ENCODE measurements at regions not wholly inside any gene's neighbourhood (a gene's known extent, or its start where the extent isn't known, plus 50 kb on each side); places are given as distances from the start of the nearest gene placed in this dataset.
"Not testable (repeated sequence)": the region's sequence is repeated elsewhere in the genome, so short reads cannot be mapped to it uniquely, and the experiment has no call there.

DNA sequence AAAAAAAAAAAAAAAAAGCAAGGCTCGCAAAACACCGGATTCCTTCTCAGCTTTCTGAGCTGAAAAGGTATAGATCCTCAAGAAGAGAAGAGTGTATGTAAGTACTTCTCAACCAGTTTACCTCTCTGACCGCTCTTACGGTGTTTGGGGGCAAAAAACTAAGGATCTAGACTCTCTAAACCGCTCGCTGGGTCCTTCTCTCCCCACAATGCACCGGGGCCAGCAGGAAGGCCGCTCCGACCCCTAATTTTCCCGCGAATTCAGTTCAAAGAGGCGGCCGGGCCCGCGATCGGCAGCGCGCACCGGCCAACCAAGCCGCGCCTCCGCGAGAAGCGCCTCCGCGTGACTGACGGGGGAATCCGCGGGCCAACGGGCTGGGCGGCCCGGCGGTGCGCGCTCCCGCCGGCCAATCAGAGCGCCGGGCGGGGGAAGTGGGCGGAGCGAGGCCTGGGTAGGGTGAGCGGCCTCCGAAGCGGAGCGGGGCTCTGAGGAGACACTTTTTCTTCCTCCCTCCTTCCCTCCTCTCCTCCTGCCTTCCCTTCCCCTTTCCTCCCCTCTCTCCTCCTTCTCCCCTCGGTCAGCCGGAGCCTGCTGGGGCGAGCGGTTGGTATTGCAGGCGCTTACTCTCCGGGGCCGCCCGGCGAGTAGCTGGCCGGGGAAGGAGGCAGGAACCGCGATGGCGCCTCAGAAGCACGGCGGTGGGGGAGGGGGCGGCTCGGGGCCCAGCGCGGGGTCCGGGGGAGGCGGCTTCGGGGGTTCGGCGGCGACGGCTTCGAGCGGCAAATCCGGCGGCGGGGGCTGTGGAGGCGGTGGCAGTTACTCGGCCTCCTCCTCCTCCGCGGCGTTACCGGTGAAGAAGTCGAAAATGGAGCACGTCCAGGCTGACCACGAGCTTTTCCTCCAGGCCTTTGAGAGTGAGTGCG, 93.0 kb downstream of the CRLF3 start:
- DNase-seq (ENCODE audit: low read depth in 2 of 2), result peak; percentile 66 to 80

GRCh38 chr17:30730837-30731209, 93.7 kb downstream of the CRLF3 start:
- DNase-seq (ENCODE audit: low read depth in 2 of 2), result not testable (repeated sequence)

DNA sequence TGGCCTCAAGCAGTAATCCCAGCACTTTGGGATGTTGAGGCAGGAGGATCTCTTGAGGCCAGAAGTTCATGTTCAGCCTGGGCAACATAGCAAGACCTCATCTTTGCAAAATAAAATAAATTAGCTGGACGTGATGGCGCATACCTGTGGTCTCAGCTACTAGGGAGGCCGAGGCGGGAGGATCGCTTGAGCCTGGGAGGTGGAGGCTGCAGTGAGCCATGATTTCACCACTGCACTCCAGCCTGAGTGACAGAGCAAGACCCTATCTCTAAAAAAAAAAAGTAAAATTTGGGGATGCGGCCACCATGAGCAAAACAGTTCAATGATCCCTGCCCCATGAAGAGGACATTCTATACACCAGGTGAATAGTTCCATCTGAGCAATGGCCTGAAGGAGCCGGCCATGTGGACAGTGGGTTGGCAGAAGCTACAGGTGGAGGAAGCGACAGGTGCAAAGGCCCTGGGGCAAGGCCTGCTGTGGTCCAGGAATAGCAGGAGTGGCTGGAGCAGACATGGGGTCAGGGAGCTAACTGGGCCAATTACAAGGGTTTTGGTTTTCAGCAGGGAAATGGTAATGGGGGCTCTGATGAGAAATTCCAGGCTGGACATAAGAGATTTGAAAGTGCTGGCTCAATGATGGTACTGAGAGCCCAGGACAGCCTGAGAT, 94.2 kb downstream of the CRLF3 start:
- not testable (repeated sequence) for DNase-seq (ENCODE audit: low read depth in 2 of 2)

GRCh38 chr17:30729471-30730170, 94.9 kb downstream of the CRLF3 start:
- DNase-seq (ENCODE audit: low read depth in 2 of 2), result not testable (repeated sequence)

- not testable (repeated sequence) for DNase-seq (ENCODE audit: low read depth in 2 of 2)
These were observed 97.0 kb downstream of the CRLF3 start for GRCh38 chr17:30727517-30727916.

- DNase-seq (ENCODE audit: low read depth in 2 of 2), result not testable (repeated sequence)
These were observed 97.8 kb downstream of the CRLF3 start for GRCh38 chr17:30726734-30727133.

- DNase-seq (ENCODE audit: low read depth in 2 of 2), result not testable (repeated sequence)
These were observed 98.2 kb downstream of the CRLF3 start for GRCh38 chr17:30726310-30726709.

DNA sequence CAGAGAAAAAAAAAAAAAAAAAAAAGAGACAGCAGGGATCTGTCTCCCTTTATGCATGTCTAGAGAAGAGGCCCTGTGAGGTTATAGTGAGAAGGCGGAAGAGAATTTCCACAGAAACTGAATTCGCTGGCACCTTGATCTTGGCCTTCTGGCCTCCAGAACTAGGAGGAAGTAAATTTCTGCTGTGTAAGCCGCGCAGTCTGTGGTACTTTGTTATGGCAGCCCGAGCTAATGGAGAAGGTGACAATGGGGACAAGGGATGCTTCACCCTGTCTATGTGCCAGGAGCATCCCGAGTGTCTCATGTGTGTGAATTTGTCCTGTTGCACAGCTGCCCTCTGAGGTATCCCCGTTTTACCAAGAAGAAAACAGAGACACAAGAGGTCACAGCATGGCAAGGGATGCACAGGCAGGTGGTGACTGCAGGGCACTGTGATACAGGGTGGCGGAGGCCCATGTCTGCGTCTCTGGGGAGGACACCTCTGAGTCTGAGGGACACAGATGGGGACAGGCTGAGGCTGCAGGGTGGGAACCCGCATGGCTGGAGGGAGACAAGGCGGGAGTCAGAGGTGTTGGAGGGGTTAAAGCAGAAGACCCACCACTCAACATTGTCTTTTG, 100.3 kb downstream of the CRLF3 start:
- DNase-seq (ENCODE audit: low read depth in 2 of 2), result not testable (repeated sequence)

DNA sequence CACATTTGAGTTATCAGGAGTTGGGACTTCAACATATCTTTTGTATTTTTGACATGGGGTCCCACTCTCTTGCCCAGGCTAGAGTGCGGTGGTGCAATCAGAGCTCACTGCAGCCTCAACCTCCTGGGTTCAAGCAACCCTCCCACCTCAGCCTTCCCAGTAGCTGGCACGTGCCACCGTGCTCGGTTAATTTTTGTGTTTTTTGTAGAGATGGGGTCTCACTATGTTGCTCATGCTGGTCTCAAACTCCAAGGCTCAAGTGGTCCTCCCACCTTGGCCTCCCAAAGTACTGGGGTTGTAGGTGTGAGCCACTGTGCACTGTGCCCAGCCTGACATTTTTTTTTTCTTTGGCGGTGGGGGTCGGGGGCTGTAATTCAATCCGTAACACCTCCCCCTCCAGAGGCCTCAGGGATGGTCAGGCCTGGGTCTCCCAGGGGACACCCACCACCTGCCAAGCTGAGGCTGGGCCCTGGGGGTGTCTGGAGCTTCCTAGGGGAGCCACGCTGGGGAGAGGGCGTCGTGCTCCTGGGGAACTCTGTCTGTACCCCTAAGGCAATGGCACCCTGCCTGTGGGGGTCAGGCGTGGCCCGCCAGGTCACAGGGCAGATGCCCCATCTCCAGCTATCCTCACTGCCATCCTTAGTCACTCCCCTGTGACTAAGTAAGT, 102.2 kb downstream of the CRLF3 start:
- not testable (repeated sequence) for DNase-seq (ENCODE audit: low read depth in 2 of 2)

- not testable (repeated sequence) for DNase-seq (ENCODE audit: low read depth in 2 of 2)
These were observed 103.5 kb downstream of the CRLF3 start for GRCh38 chr17:30720971-30721370.

GRCh38 chr17:30720013-30720471, 104.5 kb downstream of the CRLF3 start:
- no peak for DNase-seq (ENCODE audit: low read depth in 2 of 2)

- DNase-seq (ENCODE audit: low read depth in 2 of 2), result peak; percentile 53 to 76
These were observed 105.1 kb downstream of the CRLF3 start for GRCh38 chr17:30719131-30719973.

- not testable (repeated sequence) for DNase-seq (ENCODE audit: low read depth in 2 of 2)
These were observed 105.8 kb downstream of the CRLF3 start for GRCh38 chr17:30718691-30719090.

- not testable (repeated sequence) for DNase-seq (ENCODE audit: low read depth in 2 of 2)
These were observed 106.4 kb downstream of the CRLF3 start for GRCh38 chr17:30718099-30718447.

- DNase-seq (ENCODE audit: low read depth in 2 of 2), result no peak
These were observed 107.0 kb downstream of the CRLF3 start for GRCh38 chr17:30717291-30718098.

- DNase-seq (ENCODE audit: low read depth in 2 of 2), result no peak
These were observed 107.8 kb downstream of the CRLF3 start for GRCh38 chr17:30716461-30717290.

DNA sequence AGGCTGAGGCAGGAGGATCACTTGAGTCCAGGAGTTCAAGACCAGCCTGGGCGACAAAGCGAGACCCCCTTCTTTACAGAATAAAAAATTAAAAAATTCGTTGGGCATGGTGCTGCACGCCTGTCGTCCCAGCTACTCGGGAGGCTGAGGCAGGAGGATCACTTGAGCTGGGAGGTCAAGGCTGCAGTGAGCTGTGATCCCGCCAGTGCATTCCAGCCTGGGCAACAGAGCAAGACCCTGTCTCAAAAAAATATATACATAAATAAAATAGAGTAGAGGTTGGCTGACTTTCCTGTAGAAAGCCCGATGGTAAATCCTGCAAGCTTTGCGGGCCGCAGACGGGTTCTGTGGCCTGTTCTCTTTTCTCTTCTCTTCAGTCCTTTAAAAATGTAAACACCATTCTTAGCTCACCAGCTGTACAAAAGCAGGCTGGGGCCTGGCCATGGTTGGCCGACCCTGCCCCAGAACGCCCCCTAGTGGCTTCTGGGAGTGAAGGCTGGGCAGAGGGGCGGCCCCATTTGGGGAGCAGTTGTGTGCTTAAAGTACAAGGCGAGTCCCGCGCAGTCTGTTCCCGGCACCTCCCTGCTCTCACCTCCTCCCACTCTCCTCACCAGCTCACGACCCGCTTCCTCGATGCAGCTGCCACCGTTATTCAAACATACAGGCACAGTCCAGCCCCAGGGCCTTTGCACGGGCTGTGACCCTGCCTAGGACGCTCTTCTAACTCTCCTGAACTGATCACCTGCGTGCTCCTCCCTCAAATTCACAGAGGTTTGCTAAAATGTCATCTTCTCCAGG, 109.5 kb downstream of the CRLF3 start:
- peak in 1 of 2 donors; percentile 44 for DNase-seq (ENCODE audit: low read depth in 2 of 2)

GRCh38 chr17:30713805-30714204, 110.7 kb downstream of the CRLF3 start:
- DNase-seq (ENCODE audit: low read depth in 2 of 2), result not testable (repeated sequence)

Data from stimulated activated CD4-positive, alpha-beta T cell treated with anti-CD3 and anti-CD28 coated beads, Interleukin-15, amount 100 ng/mL, for 48 hours (primary cell).